ENCODE measurements at regions not wholly inside any gene's neighbourhood (a gene's known extent, or its start where the extent isn't known, plus 50 kb on each side); places are given as distances from the start of the nearest gene placed in this dataset.

DNA sequence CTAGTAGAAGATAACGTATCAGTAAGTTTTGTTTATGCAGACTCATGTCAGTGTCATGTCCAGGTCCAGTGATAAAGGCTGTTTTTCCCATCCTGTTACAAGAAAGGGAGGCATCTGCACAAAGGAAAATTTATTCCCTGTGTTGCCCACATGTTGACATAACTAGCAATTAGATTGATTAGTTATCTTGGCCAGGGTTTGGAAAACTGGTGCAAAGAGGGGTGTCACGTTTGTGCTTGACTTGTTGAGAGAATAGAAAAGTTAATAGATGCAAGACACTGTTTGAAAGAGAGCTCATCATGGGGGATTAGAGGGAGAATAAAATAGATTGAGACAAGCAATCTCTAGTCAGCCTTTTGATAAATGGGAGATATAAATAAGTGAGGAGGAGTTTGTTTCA lies 1357.0 kb upstream of the AGA start:
- DNase-seq (ENCODE audit: low read depth): no peak

GRCh38 chr4:178808106-178808505 lies 1365.9 kb upstream of the AGA start:
- no peak for DNase-seq (ENCODE audit: low read depth)

DNA sequence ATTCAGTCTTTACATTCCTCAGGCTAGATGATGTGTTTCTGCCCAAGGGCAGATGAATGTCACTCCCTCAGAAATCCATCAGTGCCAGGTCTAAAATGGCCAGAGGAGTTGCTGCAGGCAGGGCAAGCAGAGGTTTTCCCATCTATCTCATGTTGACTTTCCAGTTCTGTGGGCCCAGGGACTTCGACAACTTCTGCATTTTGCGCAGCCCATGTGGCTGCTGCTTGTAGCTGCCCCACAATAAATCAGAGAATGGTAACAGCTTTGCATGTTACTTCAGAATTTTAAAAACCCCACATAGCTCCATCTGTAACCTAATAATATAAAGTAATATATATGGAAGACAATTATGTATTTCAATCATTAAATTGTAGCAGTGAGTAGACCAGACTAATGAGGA lies 1367.7 kb upstream of the AGA start:
- no peak for DNase-seq (ENCODE audit: low read depth)

GRCh38 chr4:178811356-178811755 lies 1369.1 kb upstream of the AGA start:
- no peak for DNase-seq (ENCODE audit: low read depth)

DNA sequence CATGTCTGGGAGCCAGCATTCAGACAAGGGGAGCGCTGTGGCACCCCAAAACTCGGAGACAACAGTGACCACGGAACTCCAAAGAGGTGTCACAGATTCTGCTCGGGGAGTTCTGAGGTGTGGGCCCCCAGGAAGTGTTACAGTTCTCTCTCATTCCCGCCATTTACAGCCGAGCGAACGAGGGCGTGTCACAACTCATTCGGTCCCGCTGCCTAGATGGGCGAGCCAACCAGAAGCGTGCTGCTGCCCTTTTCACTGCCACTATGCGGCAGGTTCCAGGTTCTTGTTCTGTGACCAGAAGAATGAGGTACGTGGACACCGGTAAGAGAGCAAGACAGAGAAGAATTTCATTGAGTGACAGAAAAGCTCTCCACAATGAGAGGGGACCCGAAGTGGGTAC lies 1370.6 kb upstream of the AGA start:
- no peak for DNase-seq (ENCODE audit: low read depth)

GRCh38 chr4:178814908-178815307 lies 1372.7 kb upstream of the AGA start:
- no peak for DNase-seq (ENCODE audit: low read depth)

DNA sequence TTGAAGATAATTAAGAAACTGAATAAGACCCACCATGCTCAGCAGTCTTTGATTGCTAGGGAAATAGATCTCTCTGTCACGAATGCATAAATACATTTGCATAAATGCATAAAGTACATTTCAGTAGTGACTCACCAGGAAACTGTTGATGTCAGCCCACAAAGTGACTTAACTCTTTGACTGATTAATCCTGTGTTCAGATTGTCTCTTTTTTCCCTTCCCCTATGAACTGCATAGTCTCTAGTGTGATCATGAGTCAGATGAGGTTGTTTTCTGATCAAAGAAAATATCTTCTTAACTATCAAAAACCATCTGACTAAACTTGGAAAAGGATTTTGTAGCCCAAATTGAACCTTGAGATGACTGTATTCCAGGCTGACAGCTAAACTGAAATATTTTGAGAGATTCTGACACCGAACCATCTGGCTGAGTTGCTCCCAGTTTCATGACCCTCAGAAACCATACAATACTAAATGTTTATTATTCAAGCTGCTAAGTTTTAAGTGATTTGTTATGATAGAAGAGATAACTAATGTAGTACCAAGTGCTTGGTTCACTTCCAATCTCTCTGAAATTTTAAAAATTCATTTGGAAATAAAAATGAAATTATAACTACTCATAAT lies 1381.5 kb upstream of the AGA start:
- DNase-seq (ENCODE audit: low read depth): no peak

GRCh38 chr4:178836865-178837264 lies 1394.6 kb upstream of the AGA start:
- no peak for DNase-seq (ENCODE audit: low read depth)

GRCh38 chr4:178838776-178839175 lies 1396.5 kb upstream of the AGA start:
- no peak for DNase-seq (ENCODE audit: low read depth)

- no peak for DNase-seq (ENCODE audit: low read depth)
These were observed 1414.0 kb upstream of the AGA start for GRCh38 chr4:178856139-178856800.

DNA sequence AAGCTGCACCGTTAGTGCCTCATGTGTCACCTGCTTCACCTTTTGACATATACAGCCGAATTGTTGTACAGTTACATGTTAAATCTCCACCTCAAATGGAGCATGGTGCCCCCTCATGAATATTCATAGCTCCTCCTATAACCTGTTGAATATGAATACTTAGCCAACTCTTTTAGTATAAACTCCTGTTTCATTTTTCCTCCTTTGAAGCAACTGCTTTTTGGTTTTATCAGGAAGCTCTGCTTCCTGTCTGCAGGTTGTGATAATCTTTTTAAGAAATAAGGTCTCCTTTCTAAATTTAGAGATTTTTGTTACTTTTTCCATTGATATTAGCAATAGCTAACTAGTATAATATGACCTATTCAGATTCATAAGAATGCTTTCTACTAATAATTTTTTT lies 1429.2 kb upstream of the AGA start:
- no peak for DNase-seq (ENCODE audit: low read depth)

- DNase-seq (ENCODE audit: low read depth): no peak
These were observed 1439.7 kb upstream of the AGA start for GRCh38 chr4:178881937-178882336.

DNA sequence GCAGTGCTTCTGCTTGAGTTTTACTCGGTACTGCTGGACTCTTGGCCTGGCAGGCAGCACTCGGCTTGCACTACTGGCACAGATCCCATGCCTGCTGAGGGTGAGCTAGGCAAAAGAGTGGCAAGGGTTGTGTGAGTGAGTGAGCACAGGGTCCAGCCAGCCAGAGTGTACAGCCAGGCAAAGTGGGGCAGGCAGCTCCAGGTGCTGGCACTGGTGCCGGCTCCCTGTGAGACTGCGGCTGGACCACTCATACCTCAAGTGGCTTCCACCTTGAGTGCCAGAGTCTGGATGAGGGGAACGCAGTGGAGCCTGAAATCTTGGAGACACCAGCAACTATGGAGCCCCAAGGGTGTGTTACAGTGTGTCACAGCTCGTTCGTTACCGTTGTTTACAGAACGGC lies 1451.9 kb upstream of the AGA start:
- no peak for DNase-seq (ENCODE audit: low read depth)

- DNase-seq (ENCODE audit: low read depth): no peak
These were observed 1456.8 kb upstream of the AGA start for GRCh38 chr4:178899084-178899483.

DNA sequence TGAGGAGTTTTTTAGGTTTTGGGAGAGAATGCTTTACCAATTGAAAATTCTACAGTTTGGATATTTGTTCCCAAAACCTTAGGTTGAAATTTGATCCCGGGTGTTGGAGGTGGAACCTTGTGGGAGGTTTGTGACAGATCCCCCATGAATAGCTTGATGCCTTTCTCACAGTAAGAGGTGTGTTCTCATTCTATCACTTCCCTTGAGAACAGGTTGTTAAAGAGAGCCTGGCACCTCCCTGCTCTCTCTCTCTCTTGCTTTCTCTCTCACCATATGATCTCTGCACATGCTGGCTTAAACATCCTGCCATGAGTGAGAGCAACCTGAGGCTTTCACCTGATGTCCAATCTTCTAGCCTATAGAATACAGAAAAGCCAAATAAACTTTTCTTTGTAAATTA lies 1475.5 kb upstream of the AGA start:
- no peak for DNase-seq (ENCODE audit: low read depth)

- DNase-seq (ENCODE audit: low read depth): no peak
These were observed 1494.9 kb upstream of the AGA start for GRCh38 chr4:178937130-178937529.

DNA sequence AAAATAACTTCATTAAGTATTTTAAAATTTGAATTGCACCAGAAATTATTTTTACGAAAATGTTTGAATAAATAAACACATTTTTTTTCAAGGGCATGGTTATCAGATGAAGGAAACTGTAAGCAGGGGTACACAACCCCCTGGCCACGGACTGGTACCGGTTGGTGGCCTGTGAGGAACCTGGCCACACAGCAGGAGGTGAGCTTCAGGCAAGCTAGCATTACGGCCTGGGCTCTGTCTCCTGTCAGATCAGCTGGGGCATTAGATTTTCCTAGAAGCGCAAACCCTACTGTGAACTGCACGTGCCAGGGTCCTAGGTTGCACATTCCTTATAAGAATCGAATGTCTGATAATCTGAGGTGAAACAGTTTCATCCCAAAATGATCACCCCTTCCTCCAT lies 1499.7 kb upstream of the AGA start:
- DNase-seq (ENCODE audit: low read depth): no peak

GRCh38 chr4:178953447-178954120 lies 1511.3 kb upstream of the AGA start:
- DNase-seq (ENCODE audit: low read depth): no peak

DNA sequence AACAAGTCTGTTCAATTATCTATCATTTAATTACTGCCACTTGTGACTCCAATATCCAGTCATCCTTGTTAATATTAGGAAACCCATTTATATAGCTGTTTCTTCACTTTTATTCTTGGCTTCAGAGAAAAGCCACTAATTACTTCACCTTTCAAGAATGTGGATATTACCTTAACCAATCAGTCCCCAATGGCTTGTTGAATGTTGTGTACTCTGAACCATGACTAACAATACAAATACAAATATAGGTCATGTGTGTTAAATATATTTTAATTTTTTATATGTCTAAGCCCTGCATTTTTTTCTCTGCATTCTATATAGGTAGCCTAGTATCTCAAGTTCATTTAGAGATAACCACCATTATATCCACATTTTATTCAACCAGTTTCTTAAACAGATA lies 1513.4 kb upstream of the AGA start:
- no peak for DNase-seq (ENCODE audit: low read depth)

DNA sequence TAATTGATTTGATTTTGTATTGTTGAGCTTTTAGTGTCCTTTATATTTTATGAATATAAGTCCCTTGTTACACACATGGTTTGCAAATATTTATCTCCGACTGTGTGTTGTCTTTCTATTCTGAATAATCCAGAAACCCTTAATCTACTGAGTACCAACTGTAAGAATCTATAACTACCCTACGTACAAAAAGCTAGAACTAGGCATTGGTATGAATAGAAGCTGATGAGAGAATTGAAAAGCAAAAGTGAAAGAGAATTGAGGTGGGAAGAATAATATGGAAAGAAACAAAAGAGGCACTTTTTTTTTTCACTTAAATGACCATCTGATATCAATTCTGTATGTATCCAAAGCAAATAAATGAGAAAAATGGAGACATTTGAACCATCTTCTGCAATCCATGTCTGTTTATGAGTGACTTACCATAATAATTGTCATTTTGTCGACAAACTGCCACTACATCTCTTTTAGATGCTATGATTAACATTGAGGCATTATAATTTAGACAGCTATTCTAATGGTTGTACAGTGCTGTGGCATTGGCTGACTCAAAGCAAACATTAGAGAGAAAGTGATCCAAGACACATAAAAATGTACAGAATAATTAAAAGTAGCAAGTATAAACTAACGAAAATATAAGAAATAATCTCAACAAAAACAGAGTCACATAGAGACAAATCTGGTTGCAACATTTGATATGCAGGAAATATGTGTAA lies 1516.6 kb upstream of the AGA start:
- no peak for DNase-seq (ENCODE audit: low read depth)

- no peak for DNase-seq (ENCODE audit: low read depth)
These were observed 1521.3 kb upstream of the AGA start for GRCh38 chr4:178963446-178964045.

DNA sequence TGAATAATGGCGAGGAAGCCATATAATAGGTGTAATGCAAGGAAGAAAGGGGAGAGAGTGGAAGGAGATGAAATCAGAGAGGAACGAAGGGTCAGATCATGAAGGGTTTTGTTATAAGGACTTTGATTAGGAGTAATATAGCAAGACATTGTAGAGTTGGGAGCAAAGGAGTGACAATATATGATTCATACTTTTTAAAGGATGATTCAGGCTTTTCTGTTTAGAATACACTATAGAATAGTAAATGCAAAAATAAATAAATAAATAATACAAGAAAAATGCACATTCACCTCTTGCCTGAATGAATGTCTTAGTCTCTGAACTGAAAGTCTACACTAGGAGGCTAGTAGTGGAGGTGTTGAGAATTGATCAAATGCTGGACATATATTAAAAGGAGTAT lies 1524.4 kb upstream of the AGA start:
- DNase-seq (ENCODE audit: low read depth): no peak
